Left lung (tissue), 4 donors: ENCODE measurements at regions not wholly inside any gene's neighbourhood (a gene's known extent, or its start where the extent isn't known, plus 50 kb on each side); places are given as distances from the start of the nearest gene placed in this dataset.

ENCODE experiments used
- ATAC-seq: fragments of 200-7000 bp; cut with Tn5 transposase; one replicate; pipeline ENCODE4 v1.9.1; 2020; ENCODE audit warnings: moderate library complexity
- DNase-seq, 4 donors: peaks; one replicate each; pipeline ENCODE4 v3.0.0-alpha.2; 2013 to 2020
- H3K27ac ChIP-seq, 2 donors: fragments of 200-600 bp; sonication (generic) in 1 of 2; one replicate each; pipeline versions ENCODE4 v1.5.0 to v1.8.0; 2020 to 2021
- H3K27me3 ChIP-seq, 2 donors: fragments of 200-600 bp; sonication (generic) in 1 of 2; one replicate each; pipeline versions ENCODE4 v1.5.0 to v1.8.0; 2020 to 2021
- H3K36me3 ChIP-seq, 2 donors: fragments of 200-600 bp; sonication (generic) in 1 of 2; one replicate each; pipeline versions ENCODE4 v1.5.0 to v1.8.0; 2020 to 2021
- H3K4me1 ChIP-seq, 2 donors: fragments of 200-600 bp; one replicate each; pipeline ENCODE4 v1.8.0; 2021
- H3K4me3 ChIP-seq, 2 donors: fragments of 200-600 bp; sonication (generic) in 1 of 2; one replicate each; pipeline versions ENCODE4 v1.5.0 to v1.8.0; 2020 to 2021; ENCODE audit warnings: mild to moderate bottlenecking in 1 of 2
- H3K9me3 ChIP-seq, 2 donors: fragments of 200-600 bp; sonication (generic) in 1 of 2; one replicate each; pipeline versions ENCODE4 v1.5.0 to v1.8.0; 2020 to 2021
- intact Hi-C, 2 donors: fragments of 100-400 bp; cut with DNase I; formaldehyde crosslinking; loops; one replicate each; pipeline versions ENCODE4 v1.11.2 to v1.14.2; 2022
- TF ChIP-seq, protein P1 (sequence below), 2 donors: fragments of 200-600 bp; sonication (generic) in 1 of 2; IDR thresholded peaks; one replicate each; pipeline versions ENCODE4 v1.5.0 to v1.8.0; 2021; ENCODE audit warnings: antibody characterized with exemption in 2 of 2
- donor health status: DM: no; HTN: yes; CAD: no.
- donor health status: DM: no; HTN: no; CAD: no.

DNA sequence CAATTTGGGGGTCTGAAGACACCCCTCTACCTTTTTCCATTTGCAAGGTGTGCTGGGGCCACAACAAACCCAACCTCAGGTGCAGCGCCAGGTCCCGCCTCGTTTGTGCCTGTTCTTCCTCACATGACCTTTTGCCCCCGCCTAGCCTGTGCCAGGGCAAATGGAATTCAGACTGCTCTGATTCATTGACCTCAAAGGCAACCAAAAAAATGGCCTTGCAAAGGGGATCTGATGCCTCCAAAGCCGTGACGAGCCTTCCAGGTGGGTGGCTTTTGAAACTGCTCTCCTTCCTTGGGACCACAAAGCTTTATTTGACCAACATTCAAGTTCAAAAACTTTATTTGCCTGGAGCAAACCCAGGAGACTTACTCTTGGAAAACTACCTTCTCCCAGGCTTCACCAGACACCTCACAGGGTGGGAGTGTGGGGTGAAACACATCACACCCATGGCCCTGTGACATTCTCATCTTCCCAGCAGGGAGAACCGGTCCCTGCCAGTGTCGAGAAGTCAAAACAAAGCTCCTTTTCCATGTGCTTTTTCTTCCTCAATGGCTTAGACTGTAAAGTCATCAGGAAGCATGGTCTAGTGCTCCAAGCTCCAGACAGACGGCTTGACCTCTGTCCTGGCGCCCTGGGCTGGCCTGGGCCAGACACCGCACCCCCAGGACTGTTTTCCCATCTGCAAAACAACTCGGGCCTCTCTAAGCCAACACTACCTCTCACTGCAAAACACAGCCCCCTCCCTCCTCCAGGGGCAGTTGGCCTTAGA lies 103.9 kb upstream of the HES1 start:
- H3K27ac ChIP-seq: no peak overlapping the region
- ATAC-seq (no peak), DNase-seq (no peak)
- TF ChIP-seq, protein P1, sequence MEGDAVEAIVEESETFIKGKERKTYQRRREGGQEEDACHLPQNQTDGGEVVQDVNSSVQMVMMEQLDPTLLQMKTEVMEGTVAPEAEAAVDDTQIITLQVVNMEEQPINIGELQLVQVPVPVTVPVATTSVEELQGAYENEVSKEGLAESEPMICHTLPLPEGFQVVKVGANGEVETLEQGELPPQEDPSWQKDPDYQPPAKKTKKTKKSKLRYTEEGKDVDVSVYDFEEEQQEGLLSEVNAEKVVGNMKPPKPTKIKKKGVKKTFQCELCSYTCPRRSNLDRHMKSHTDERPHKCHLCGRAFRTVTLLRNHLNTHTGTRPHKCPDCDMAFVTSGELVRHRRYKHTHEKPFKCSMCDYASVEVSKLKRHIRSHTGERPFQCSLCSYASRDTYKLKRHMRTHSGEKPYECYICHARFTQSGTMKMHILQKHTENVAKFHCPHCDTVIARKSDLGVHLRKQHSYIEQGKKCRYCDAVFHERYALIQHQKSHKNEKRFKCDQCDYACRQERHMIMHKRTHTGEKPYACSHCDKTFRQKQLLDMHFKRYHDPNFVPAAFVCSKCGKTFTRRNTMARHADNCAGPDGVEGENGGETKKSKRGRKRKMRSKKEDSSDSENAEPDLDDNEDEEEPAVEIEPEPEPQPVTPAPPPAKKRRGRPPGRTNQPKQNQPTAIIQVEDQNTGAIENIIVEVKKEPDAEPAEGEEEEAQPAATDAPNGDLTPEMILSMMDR (IDR thresholded peaks at IDR 0.05): no peak
- H3K27me3 ChIP-seq: no peaks in the 10 kb centered on the region
- intact Hi-C loops: no loop called here
- H3K36me3 ChIP-seq: no peaks in the 10 kb centered on the region
- no peak overlapping the region for H3K4me3 ChIP-seq
- H3K4me1 ChIP-seq: no peaks in the 10 kb centered on the region
- H3K9me3 ChIP-seq: no peaks in the 10 kb centered on the region

DNA sequence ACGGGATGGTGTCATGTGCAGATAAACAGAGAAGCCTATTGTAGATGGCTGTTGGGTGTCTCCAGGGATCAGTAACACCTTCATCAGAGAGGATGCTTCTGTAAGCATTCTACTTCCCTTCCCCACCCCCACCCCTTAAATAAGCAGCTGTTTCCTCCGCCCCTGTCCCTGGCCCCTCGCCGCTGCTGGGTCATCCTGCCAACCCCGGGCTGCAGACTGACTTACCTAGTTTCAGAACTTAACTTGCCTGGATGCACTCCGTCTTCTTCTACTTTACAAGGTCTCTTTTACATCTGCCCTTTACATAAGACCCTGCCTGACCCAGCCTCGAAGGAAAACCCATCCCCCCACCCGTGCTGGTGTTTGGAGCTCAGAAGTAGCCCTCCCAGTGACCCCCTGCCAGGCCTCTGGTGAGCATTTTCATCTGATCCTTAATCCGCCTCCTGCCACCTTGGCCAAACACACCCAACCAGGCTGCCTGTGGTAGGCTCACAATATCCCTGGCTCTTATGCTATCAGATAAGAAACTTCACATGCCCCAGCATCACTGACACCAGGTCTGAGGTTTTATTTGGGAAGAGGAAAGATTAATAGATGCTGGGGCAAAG lies 103.0 kb upstream of the HES1 start:
- H3K27me3 ChIP-seq: no peaks in the 10 kb centered on the region
- TF ChIP-seq, protein P1 (IDR thresholded peaks at IDR 0.05): no peak
- no peaks in the 10 kb centered on the region for H3K4me1 ChIP-seq
- DNase-seq: no peak
- intact Hi-C loops: no loop called here
- no peaks in the 10 kb centered on the region for H3K36me3 ChIP-seq
- H3K27ac ChIP-seq: no peak overlapping the region
- ATAC-seq: no peak
- H3K9me3 ChIP-seq: no peaks in the 10 kb centered on the region
- no peak overlapping the region for H3K4me3 ChIP-seq

DNA sequence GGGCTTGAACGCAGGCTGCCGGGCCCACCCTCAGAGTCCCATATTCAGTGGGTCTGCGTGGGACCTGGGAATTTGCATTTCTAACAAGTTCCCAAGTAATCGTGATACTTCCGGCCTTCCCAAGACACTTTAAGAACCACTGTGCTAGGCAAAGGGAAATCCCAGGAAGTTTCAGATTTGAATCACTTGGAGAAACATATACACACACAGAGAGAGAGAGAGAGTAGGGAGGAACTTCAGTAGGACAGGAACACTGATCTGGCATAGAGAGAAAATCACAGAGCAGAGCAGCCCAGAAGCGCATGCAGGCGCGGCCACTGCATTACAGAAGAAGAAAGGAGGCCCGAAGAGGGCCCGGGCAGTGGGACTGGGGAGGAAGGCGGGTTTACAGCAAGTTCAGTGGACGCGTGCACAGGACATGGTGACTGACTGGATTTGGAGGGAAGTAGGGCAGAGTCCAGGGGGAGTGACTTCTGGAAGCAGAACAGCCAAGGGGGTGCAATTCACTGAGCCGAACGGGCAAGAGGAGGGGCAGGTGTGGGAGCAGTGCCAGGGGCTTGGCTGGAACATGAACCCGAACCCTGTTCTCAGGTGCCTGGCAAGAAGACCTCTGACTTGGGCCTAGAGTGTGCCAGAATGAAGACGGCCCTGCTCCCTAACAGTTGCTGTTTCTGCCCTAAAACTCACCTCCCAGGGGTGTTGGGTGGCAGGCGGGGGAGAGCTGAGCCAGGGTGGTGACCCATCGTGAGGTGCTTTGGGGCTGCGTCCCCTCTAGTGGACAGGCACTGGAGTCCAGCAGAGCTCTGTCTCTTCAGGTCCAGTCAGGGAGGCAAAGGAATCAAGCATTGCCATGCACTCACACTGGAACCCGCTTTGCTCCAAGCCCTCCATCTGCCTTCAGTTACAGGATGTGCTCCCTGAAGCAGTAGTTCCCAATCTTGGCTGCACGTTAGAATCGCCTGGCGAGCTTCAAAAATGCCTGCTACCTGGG lies 101.3 kb upstream of the HES1 start:
- Histone ChIP-seq H3K27me3 (no peaks in the 10 kb centered on the region), H3K27ac (no peak overlapping the region), H3K4me3 (no peak overlapping the region), H3K4me1 (no peaks in the 10 kb centered on the region), H3K9me3 (no peaks in the 10 kb centered on the region), H3K36me3 (no peaks in the 10 kb centered on the region)
- ATAC-seq (no peak), DNase-seq (no peak)
- TF ChIP-seq, protein P1 (IDR thresholded peaks at IDR 0.05): no peak
- intact Hi-C loops: no loop called here

DNA sequence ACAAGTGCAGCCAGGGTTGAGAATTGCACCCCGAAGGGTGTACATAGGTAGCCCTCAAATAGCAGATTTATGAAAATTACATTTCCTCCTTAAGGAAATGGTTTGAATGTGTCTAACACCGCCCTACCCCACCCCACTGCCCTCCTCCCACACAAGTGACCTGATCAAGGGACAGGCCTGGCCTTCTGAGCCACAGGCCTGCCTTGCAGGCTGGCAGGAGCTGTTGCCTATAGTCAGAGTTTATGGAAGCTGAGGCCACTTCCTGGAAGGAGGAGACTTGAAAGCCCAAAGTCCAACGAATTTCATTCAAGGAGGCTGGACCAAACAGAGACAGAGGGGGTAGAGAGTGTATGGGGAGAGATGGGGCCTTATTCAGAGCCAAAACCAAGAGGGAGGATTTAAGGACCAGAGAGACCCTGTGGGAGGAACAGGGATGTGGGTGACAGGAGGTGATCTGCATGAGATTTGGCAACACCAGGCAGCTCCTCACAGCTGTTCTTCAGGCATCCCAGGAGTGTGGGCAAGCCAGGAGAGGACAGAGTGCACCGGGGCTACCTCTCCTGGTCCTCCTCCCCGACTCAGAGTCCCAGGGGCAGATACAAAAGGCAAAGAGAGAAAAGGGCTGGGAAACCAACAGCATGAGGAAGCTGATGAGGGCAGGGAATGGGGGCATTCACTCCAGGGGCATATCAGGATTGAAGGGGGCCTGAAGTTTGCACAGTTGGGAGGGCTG lies 100.4 kb upstream of the HES1 start:
- Histone ChIP-seq H3K36me3 (no peaks in the 10 kb centered on the region), H3K27ac (no peak overlapping the region), H3K4me3 (no peak overlapping the region), H3K27me3 (no peaks in the 10 kb centered on the region), H3K9me3 (no peaks in the 10 kb centered on the region), H3K4me1 (no peaks in the 10 kb centered on the region)
- TF ChIP-seq, protein P1 (IDR thresholded peaks at IDR 0.05): no peak
- intact Hi-C loops: no loop called here
- ATAC-seq (no peak), DNase-seq (no peak)
